ENCODE measurements at regions not wholly inside any gene's neighbourhood (a gene's known extent, or its start where the extent isn't known, plus 50 kb on each side); places are given as distances from the start of the nearest gene placed in this dataset.

DNA sequence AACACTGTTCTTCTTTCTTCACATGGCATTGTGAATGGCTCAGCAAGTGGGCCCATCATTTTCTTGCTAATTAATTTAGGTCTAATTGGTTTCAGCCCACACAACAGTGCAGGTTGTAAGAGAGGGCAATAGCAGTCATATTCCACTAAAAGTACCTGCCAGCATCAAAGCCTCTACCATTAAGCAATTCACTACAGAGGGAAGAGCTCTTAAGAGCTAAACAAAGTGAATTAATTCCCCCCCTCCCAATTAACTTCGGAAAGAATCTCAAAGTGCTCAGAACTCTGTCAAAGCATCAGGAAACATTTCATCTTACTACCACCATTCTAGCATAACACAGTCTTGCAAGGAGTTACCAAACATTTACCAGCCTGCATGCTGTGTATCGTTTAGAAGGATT is 133.9 kb upstream of the UBASH3B start:
- no peak for DNase-seq

DNA sequence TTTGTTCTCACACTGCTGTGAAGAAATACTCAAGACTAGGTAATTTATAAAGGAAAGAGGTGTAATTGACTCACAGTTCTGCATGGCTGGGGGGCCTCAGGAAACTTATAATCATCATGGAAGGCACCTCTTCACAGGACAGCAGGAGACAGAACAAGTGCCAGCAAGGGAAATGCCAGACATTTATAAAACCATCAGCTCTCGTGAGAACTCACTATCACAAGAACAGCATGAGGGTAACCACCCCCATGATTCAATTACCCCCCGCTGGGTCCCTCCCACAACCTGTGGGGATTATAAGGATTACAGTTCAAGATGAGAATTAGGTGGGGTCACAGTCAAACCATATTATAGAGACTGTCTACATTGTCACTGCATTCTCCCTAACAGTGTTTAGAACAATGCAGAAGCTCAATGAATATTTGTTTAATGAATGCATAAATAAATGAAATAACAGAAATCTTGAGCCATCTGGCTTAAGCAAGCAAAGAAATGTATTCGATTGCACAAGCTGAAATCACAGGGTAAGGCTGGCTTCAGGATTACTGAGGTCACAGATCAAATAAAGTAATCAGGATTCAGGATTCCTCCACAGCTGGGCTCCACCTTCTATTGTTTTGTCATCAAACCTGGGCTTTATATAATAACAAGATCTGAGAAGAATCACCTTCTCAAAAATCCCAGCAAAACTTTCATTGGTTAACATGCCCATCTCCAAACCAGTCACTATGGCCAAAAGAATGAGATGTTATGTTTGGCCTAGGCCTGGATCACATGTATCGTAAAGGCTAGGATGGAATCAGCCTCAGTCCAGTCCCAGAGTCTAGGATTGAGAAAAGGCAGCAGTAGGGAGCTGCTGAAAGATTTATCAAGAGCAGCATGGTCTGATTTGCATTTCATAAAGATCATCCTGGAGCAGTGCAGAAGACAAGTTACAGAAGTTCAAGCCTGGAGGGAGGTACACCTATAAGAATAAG is 137.8 kb upstream of the UBASH3B start:
- no peak for DNase-seq

DNA sequence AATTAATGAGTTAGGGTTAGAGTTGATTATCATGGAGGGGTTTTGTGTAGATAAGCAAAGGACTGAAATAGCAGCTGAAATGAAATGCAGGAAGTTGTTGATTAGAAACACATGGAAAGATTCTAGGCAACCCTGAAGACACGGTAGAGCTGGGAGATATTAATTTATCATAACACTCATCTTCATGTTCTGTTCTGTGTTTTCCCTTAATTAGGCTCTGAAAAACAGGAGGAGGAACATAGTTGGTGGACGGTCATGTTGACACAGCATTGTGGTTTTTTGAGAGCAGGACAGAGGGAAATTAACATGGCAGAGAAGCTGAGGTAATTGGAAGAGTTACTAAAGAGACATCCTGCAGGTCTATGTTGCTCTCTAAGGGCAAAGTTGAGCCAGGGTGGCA is 138.8 kb upstream of the UBASH3B start:
- DNase-seq, result no peak

DNA sequence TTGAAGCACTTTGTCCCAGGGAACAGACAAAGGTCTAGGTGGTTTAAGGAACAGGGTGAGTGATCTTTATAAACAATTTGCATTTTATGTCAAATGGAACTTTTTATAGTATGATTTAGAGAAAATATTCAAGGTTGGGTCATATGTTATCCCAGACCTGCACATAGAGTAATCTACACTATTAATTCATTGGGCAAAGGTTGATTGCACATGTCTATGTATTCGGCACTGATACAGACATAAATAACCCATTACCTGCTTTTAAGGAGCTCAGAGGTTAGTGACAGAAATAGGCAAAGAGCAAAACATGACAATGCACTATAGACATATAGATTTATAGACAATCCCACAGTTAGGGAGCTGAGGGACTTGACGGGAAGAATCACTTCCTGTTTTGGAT is 141.5 kb upstream of the UBASH3B start:
- DNase-seq, result no peak

DNA sequence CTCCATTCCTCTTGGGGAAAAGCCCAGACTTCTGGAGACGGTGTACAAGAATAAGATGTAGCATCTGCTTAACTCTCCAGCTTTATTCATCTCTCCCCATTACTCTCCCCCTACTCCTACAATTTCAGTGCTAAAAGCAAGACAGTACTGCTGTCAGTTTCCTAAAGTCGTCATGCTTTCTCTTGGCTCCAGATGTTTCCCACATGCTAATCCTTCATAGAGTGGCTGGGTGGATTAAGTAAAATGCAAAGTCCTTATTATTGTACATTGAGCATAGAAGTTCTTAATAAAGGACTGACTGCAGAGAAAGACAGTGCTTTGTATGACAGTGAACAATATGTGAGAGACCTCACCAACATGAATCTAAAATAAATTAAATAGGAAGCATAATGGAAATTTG is 142.2 kb upstream of the UBASH3B start:
- DNase-seq, result no peak

DNA sequence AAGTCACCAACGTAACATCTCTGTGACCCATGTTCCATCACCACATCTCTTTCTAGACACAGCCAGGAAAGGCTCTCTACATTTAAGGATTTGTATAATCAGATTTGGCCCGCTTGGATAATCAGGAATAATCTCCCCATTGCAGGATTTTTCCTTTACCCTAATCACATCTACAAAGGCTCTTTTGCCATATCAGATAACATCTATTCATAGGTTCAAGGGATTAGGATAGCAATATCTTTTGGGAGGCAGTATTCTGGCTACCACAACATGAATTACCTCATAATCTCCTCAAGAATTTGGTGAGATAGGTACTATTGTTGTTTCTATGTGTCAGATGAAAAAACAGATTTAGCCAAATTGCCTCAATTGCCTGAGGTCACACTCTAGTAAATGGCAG is 142.8 kb upstream of the UBASH3B start:
- DNase-seq, result no peak

DNA sequence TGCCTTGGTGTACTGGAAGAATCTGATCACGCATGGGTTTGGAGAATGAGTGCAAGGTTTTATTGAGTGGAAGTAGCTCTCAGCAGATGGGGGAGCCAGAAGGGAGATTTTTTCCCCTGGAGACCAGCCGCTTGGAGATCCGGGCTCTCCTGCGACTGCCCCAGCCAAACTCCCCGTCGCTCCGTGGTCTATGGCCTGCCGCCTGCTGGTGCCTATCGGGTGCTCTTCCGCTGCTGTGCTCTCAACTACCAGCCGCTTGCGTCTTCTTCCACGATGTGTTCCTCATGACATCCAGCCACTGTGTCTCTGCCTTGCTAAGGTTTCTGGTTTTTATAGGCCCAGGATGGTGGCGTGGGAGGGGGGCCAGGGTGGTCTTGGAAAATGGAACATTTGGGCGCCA is 145.6 kb upstream of the UBASH3B start:
- no peak for DNase-seq

DNA sequence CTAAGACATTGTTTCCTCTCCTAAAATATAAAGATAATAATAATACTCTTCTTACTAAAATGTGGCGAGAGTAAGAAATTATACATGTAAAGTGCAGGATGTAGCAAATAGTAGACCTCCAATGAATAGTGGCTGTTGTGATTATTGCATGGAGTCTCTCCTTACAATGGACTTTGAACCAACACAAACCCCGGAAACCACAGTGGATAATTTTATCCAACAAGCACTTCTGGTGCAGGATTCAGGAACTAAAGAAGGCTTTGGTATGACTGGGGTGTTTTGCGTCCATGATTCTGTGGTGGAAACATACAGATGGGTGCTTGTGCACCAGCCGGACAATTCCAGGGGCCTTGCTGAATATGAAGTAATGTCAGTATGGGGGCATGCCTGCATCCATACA is 146.4 kb upstream of the UBASH3B start:
- no peak for DNase-seq

DNA sequence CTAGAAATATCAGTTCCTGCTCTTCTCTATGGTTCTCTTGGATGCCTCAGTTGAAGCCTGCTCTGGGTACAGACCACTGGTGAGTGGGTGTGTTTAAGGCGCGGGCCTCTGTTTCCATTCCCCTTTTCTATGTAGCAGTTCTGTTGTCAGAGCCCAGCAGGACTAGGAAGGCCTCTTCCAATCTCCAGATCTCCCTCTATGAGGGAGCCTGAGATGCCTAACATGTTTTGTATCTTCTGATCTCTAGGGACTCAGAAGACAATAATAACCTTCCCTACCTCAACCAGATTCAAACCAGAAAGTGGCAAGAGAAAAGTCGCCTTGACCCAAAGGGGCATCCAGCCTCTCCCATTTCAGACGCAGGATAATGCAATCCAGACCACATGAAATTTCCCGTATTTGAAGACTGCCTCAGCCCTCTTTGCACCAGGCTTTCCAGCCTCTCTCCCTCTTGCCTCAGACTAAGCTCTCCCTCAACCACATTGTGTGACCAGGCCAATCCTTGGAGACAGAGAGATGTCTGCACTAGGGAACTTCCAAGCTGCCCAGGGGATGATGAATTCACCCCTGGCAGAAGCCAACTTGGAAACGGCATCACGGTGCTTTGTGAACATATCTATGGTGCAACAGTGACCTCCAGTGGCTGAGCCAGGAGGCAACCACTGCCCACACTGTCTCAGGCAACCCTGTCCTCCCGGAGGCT is 150.1 kb upstream of the UBASH3B start:
- peak; percentile 27 for DNase-seq

DNA sequence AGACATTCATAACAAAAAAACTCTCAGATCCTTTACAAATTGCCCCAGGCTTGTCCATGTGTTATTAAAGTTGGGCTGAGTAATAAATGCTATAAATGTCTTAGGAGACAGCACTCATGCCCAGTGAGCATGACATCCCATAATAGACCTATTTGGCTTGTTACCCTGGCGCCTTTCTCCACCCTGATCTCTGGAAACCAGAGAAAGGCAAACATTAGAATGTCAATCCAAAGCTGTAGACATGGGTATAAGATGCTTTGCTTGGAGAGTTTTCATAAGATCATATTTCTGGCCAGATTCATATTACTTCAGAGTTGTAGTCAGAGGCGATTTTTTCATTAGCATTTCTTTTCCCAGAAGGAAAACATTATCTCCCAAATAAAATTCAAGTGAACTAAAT is 161.3 kb upstream of the UBASH3B start:
- DNase-seq, result no peak

DNA sequence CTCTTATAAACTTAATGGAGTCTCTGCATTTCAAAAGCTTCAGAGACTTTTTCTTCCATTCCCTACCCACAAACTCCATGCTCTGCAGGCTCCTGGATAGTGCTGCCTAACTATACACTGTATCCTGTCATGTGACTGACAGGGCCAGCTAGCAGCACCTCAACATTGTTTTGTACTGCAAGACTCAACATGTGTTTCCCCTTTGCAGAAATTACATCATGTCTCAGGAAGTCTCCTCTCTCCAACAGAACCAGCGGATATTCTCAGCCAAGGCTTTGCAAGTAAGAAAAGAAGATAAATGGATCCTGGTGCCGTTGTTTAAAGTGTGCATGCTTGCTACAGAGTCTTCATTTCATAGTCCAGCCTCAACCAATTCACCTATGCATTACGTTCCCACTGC is 164.0 kb upstream of the UBASH3B start:
- DNase-seq, result no peak

DNA sequence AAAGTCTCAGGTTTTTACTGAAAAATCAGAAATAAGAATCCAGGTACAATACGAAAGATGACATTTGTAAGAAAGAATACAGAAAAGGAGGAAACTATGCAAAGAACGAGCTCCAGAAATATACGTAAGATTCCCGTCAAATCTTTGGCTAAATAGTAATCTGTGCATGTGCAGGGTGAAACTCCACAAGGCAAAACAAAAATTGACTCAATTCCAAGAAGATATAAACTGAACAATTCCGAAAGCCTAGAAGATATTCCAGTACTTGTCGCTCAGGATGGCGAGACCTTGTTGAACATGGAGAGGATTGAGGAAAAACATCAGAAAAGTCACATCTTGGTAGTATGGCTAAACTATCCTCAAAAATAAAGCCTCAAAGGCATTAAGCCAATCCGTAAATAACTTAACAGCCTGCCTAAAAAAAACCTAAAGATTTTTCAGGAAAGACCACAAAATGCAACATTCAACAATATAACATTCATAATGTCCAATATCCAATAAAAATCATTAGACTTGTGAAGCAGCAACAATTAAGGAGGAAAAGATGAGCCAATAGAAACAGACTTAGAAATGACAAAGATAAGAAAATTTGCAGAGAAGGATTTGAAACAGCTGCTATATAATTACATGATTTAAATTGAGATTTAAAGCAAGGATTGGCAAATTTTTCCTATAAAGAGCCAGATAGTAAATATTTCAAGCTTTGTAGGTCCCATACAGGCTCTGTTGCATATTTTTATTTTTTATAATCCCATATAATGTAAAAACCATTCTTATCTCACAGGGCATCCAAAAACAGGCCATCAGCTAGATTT is 166.4 kb upstream of the UBASH3B start:
- no peak for DNase-seq

DNA sequence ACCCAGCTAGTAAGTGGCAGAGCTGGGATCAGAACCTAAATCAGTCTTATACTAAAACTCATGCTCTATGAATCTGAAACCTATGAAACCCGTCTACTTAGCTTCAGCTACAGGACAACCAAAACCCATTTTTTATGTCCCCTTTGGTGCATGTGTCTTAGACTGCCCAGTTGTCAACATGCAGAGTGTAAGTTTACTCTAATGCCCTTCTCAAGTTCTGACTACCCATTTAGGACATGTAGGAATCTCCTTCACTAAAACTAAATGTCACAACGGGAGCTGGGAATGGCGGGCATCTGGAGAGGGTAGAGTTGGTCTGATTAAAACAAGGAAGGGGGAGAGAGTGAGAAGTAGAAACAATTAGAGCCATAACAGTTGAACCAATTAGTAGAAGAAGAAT is 167.9 kb upstream of the UBASH3B start:
- DNase-seq, result no peak

DNA sequence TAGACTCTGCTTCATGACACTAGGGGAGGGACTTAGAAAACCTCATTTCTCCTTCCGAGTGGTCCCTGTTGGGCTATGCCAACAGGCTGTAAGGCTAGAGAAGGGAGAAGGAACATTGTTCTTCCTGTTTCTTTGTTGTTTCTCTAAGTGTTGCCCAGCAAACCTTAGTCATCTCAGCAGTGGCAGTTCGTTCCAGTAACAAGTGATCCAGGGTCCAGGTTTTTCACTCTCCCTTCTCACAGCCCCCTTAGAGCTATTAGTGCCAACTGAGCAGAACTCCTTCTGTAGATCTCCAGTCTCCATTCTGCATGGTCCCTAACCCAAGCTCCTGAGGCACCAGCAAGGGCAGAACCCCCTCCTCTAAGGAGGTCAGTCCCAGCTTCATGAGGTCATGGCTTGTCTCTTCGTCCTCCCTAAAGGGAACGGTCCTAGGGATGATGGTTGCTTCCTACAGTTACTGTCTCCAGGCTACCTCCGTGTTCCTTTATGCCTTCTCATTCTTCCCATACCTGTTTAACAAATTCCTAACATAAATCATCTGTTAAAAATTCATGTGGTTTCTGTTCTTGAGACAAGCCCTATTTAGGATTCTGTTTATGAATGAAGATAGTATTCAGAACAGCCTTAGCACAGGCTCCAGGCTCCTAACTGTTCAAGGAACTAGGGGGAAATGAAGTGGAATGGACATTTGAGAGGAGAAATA is 168.6 kb upstream of the UBASH3B start:
- no peak for DNase-seq

DNA sequence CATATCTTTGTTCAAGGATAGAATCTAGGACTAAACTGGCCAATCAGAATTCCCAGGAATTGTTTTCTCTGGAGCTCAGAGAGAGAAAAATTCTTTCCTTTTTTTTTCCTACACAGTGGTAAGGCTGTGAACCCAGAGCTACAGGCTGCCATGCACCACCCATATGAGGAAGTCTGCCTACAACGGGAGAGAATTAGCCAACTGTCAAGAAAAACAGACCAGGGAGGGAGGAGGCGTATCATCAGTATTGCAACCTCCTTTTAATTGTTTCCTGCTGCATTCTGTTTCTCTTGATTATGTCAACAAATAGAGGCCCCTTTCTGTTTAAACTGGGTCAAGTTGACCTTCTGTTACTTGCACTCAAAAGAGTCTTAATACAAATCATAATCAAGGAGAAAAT is 176.5 kb upstream of the UBASH3B start:
- no peak for DNase-seq

DNA sequence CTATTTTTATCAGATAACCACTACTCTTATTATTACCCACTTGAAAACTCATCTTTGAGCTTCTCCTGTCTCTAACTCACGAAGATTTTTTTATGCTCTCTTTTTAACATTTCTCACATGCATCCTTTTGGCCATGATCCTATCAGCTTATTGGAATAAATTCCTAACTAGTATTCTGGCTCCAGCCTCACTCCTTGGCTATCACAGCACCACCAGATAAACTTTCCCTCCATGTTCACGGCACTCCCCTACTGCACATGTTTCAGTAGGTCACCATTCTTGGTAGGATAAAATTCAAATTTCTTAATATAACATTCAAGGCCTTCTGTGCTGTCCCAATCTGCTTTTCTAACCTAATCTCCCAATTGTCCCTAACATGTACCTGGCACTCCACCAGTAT is 186.6 kb upstream of the UBASH3B start:
- DNase-seq, result no peak

DNA sequence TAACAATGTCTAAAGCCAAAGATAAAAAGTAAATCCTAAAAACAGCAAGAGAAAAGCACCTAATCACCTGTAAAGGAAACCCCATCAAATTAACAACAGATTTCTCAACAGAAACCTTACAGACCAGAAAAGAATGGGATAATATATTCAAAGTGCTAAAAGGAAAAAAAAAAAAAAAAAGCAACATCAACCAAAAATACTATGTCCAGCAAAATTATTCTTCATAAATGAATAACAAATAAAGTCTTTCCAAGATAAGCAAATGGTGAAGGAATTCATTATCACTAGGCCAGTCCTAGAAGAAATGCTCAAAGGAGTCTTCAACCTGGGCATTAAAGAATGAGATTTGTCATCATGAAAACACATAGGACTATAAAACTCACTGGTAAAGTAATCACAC is 192.0 kb upstream of the UBASH3B start:
- no peak for DNase-seq

DNA sequence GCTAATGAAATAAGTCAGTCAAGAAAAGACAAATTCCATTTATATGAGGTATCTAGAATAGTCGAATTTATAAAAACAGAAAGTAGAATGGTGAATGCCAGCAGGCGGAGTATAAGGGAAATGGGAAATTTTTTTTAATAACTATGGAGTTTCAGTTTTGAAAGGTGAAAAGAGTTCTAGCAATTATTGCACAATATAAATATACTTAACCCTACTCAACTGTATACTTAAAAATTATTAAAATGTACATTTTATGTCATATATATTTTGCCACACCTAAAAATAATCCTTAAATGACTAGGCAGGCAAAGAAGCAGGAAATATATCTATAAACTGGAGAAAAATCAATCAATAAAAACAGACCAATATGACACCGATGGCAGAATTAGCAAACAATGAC is 196.5 kb upstream of the UBASH3B start:
- DNase-seq, result no peak

DNA sequence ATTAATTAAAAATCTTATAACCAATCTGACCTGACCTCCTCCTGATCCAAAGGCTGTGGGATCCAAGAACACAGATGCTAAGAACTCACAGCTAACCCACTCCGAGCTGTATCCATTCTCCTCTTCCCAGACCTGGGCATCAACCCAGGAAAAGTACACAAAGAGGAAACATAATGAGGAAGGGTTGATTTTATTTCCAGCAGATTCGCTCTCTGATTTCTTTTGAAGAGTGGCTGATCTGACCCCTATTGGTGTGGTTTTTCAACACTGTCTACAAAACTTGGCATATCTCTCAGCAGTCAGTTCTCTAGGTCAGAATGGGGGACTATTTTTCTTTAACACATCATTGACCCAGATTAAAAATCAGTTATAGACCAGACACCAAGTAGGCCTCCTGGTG is 201.9 kb upstream of the UBASH3B start:
- DNase-seq, result no peak

DNA sequence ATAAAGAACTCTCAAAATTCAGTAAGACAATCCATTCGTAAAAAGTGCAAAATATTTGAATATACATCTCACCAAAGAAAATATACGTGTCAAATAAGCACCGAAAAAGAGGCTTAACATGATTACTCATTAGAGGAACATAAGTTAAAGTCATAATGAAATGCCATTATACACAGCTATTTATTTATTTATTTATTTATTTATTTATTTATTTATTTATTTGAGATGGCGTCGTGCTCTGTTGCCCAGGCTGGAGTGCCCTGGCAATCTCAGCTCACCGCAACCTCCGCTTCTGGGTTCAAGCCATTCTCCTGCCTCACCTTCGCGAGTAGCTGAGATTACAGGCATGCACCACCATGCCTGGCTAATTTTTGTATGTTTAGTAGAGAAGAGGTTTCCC is 203.6 kb upstream of the UBASH3B start:
- no peak for DNase-seq

DNA sequence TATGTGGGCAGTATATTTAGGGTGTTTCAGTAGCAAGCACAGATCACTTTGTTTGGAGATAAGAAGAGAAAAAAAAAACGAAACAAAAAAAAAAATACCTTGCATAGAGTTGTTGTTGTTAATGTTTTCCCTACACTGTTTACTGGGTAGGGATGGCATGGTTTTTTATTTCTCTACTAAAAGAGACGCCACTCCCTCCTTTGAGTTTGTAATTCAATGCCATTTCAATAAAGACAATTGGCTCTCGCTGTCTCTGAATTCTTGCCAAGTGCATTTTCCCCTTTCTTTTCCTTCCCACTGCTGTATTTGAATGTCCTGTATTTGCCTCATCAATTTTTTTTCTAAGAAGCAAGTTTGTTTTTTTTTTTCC is 213.9 kb upstream of the UBASH3B start:
- no peak for DNase-seq

DNA sequence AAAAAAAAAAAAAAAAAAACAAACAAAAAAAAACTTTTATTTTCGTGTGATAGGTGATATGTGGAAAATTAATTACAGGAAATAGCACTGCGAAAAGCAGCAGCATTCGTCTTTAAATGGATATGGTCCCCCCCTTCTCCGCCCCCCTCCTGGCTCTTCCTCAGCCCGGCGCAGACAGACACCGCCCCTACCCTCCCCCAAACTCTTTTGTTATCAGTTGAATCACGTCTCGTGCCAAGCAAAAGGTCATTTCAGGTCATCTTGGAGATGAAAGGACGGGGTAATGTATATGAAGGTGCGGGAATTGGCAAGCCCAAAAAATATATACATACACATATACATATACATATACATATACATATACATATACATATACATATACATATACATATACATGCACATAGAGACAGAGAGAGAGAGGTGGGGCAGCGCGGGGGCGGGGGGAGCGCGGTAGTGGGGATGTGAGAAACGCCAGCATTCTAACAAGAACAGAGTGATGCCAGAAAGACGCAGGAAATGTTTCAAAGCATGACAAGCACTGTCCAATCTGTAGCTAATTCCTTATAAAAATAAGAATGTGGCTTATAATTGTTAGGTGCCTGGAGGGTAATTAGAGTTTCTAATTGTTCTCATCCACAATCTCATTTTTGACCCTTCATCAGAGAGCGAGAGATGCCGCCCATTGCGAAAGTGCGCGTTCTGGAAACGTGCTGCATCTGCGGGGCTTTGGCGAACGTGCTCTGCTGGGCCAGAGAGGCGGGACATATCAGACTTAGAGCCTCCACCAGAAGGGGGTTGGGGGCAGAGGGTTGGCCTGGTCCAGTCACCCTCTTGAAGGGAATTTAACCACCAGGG is 214.5 kb upstream of the UBASH3B start:
- DNase-seq, result no peak

Data from activated naive CD4-positive, alpha-beta T cell treated with anti-CD3 and anti-CD28 coated beads, Interleukin-2, amount 50 U/mL, for 16 hours (primary cell).